GM12872 (cell line): ENCODE measurements at regions not wholly inside any gene's neighbourhood (a gene's known extent, or its start where the extent isn't known, plus 50 kb on each side); places are given as distances from the start of the nearest gene placed in this dataset.

Experiments
- TF ChIP-seq, protein P1 (sequence below): IDR thresholded peaks from 3 replicates; pipeline ENCODE4 v1.5.1; 2011; ENCODE audit warnings: low read depth, mild to moderate bottlenecking, low read length, moderate library complexity; ENCODE audit not compliant: insufficient read depth

DNA sequence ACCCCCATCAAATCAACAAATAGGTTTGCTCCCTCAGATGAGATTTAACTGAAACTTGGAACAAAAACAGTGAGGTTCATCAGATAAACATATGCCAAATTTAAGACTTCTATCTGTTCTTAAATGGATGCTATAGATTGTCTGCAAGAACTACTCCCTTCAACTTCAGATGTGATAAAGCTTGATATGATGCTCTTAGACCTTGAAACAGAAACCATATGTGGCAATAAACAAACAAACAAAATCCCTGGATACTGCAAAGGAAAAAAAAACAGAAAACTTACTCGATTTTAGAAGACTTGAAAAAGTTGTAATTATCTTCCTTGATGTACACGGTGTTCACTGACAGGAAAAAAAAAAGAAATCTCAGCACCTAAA is 286.1 kb upstream of the USP25 start:
- TF ChIP-seq, protein P1, sequence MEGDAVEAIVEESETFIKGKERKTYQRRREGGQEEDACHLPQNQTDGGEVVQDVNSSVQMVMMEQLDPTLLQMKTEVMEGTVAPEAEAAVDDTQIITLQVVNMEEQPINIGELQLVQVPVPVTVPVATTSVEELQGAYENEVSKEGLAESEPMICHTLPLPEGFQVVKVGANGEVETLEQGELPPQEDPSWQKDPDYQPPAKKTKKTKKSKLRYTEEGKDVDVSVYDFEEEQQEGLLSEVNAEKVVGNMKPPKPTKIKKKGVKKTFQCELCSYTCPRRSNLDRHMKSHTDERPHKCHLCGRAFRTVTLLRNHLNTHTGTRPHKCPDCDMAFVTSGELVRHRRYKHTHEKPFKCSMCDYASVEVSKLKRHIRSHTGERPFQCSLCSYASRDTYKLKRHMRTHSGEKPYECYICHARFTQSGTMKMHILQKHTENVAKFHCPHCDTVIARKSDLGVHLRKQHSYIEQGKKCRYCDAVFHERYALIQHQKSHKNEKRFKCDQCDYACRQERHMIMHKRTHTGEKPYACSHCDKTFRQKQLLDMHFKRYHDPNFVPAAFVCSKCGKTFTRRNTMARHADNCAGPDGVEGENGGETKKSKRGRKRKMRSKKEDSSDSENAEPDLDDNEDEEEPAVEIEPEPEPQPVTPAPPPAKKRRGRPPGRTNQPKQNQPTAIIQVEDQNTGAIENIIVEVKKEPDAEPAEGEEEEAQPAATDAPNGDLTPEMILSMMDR, result no peak

DNA sequence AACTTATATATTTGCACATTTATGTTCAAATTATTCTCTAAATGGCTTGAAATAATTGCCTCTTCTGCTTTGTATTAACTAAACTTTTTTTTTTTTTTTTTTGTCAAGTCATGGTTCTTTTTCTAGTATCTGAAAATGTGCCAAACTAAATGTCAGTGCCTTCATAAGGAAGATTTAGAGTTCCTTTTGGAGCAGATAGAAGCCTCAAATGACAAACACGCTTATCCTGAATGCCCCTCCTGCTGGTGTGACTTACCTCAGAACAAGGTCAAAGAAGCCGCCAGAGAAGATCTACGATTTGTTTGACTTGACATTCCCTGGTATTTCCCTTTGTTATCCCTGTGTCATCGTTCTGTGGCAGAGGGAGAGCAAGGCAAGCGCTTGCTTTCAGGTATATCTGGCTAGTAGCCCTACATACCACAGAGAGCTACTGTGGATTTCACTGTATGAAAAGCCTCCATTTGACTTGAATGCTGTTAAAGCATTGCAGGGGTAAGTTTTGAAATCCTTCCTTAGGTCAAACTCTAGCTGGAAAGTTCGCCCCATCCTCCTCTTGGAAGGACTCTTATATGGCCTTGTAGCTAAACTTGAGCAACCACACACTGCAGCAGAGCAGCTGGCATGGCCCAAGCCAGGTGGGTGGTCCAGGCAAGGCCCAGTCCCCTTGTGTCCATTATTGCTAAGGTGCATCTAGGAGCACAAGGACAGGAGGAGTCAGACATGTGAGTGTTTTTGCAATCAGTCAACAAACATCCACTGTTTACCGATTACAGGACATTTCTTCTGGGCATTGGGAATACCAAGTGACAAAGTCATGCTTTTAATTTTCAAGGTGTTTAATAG is 285.4 kb upstream of the USP25 start:
- TF ChIP-seq, protein P1, result no peak

DNA sequence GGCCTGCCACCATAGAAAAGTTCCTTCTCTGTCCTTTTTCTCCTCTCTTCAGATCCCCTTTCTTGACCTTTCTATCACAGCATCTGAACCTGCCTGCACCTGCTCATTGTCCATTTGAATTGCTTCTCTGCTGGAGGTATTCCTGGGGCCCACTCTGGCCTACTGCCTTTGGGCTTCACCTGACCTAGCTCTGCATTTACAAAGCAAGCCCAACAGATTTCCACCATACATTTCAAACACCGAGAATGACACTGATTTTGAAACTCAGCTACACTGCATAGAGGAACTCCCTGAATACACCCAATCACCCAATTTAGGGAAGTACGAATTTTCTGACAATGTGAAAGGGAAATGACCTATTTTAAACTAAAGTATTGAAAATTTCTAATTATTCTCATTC is 284.5 kb upstream of the USP25 start:
- TF ChIP-seq, protein P1, result no peak

DNA sequence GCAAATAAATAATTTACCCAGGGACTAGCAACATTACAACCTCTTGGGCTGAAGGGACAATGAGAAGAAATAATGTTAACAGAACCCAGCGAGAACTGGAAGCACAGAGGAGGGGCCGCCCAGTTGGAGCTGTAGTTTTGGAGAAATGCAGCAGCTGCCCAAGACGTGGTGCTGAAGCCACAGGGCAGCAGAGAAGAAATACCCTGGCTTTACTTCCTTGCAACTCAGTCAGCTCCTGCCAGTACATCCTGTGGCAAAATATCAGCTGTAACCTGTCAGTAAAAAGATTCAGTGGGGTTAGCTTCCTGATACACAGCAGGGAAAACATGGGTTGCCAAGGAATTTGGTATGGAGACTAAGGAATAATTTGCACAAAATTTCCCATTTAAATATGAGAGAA is 283.6 kb upstream of the USP25 start:
- TF ChIP-seq, protein P1, result no peak

DNA sequence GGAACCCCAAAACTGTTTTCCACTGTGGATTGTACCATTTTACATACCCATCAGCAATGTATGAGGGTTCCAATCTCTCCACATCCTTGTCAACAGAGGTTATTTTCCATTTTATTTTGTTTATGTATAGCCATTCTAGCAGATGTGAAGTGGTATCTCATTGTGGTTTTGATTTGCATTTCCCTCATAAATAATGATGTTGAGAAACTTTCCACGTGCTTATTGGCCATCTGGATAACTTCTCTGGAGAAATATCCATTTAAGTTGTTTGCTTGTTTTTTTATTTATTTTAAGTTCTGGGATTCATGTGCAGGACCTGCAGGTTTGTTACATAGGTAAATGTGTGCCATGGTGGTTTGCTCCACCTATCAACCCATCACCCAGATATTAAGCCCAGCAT is 280.2 kb upstream of the USP25 start:
- TF ChIP-seq, protein P1, result no peak

DNA sequence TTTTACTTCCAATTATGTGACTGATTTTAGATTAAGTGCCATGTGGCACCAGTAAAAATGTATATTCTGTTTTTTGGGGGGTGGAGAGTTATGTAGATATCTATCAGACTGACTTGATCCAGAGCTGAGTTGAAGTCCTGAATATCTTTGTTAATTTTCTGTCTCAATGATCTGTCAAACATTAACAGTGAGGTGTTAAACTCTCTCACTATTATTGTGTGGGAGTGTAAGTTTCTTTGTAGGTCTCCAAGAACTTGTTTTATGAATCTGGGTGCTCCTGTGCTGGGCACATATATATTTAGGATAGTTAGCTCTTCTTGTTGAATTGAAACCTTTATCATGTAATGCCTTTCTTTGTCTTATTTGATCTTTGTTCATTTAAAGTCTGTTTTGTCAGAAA is 276.5 kb upstream of the USP25 start:
- TF ChIP-seq, protein P1, result no peak

DNA sequence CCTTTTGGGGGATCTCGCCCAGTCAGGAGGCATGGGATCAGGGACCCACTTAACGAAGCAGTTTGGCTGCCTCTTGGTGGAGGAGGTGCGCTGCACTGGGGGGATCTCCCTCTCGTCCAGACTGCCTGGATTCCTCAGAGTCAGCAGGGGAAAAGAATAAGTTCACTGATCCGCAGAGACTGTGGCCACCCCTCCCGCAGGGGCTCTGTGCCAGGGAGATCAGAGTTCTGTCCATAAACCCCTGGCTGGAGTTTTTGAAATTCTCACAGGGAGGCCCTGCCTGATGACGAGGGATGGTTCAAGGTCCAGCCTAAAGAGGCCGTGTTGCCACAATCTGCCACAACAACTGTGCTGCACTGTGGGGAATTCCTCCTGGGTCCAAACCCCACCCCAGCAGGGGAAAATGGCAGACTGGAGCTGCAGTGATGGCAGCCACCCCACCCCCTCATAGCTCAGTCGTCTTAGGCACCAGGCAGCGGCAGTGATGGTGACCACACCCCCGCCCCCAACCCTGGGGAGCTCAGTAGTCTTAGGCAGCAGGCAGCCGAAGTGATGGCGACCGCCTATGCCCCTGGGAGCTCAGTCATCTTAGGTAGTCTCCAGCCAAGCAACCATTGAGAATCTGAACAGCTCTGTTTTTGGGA is 273.8 kb upstream of the USP25 start:
- TF ChIP-seq, protein P1, result no peak
